OCI-LY7 (cell line): ENCODE measurements at regions not wholly inside any gene's neighbourhood (a gene's known extent, or its start where the extent isn't known, plus 50 kb on each side); places are given as distances from the start of the nearest gene placed in this dataset.

Experiments
- CTCF ChIP-seq: fragments of 200-600 bp; sonication (generic); conservative IDR thresholded peaks from 2 replicates; pipeline ENCODE4 v1.5.1; 2014; ENCODE audit warnings: mild to moderate bottlenecking, antibody characterized with exemption, low read length, moderate library complexity, mixed read lengths
- EZH2phosphoT487 ChIP-seq: fragments of 200-600 bp; sonication (generic); IDR thresholded peaks from 2 replicates; pipeline ENCODE4 v1.6.1; 2018; ENCODE audit warnings: low read depth, borderline replicate concordance, mild to moderate bottlenecking, mixed run types, antibody characterized with exemption, low read length, moderate library complexity, mixed read lengths

- TF ChIP-seq CTCF (no peak), EZH2phosphoT487 (no peak)
Measured at GRCh38 chr19:34595683-34596082, 81.3 kb downstream of the SCGB2B2 start.
